ENCODE measurements at regions not wholly inside any gene's neighbourhood (a gene's known extent, or its start where the extent isn't known, plus 50 kb on each side); places are given as distances from the start of the nearest gene placed in this dataset.

DNA sequence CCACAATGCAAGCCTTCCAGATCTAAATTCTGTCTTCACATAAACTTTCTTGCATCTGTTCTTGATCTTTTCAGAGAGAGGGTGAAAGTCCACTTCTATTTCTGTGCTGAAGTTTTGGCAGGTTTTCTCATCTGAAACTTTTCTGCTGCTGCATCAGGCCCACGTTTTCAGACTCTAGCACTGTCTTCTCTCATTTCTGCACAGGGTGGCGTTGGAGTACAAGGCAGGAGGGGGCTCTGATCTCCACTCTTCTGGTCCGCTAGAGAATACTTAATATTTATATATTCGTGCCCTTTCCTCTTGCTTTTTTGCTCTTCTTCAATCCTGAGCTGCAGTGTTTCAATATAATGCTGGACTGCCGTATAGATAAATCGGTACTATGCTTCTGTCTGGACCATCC is 204.0 kb upstream of the PRDM9 start:
- H3K9me3 ChIP-seq (ENCODE audit: control insufficient read depth, low read length) = no peaks in the 10 kb centered on the region
- DNase-seq = no peak
- H3K79me1 ChIP-seq (replicated peaks; ENCODE audit: low read length, poor library complexity, severe bottlenecking) = no peaks in the 10 kb centered on the region
- no peak overlapping the region for H2BK5ac ChIP-seq (ENCODE audit: low read depth, low read length, poor library complexity, severe bottlenecking)
- H3K27ac ChIP-seq (ENCODE audit: low read length, poor library complexity, severe bottlenecking) = no peak overlapping the region
- H4K8ac ChIP-seq (ENCODE audit: low read length) = no peak overlapping the region
- no peak overlapping the region for H3K4me3 ChIP-seq (ENCODE audit: insufficient read depth in 1 of 2, low read depth in 1 of 2, low read length in 2 of 2)
- H3K4ac ChIP-seq (ENCODE audit: low read depth in 1 of 2, low read length in 2 of 2) = no peak overlapping the region
- no peaks in the 10 kb centered on the region for H3K27me3 ChIP-seq (ENCODE audit: control insufficient read depth in 1 of 2, insufficient read depth in 1 of 2, low read length in 2 of 2)
- H3K4me1 ChIP-seq (ENCODE audit: control insufficient read depth, insufficient read depth, low read depth, low read length) = no peaks in the 10 kb centered on the region
- no peak overlapping the region for H3K23ac ChIP-seq (ENCODE audit: low read length in 2 of 2)
- no peak overlapping the region for H2AK5ac ChIP-seq (ENCODE audit: low read length, severe bottlenecking)
- no peak overlapping the region for H4K91ac ChIP-seq (ENCODE audit: low read length)
- no peak overlapping the region for H2BK12ac ChIP-seq (ENCODE audit: low read length in 2 of 2)
- H3K9ac ChIP-seq (ENCODE audit: low read length) = no peak overlapping the region
- no peak overlapping the region for H3K4me2 ChIP-seq (ENCODE audit: low read length, poor library complexity, severe bottlenecking)
- 85% methylated on average over 6 of the region's 6 CpGs for WGBS
- H2AFZ ChIP-seq (ENCODE audit: low read depth, low read length) = no peak overlapping the region
- H2BK15ac ChIP-seq (ENCODE audit: low read depth, poor library complexity, severe bottlenecking) = no peak overlapping the region
- no peaks in the 10 kb centered on the region for H3K36me3 ChIP-seq (ENCODE audit: control insufficient read depth in 1 of 2, insufficient read depth in 2 of 2, low read depth in 1 of 2, low read length in 2 of 2)
- H2BK120ac ChIP-seq (ENCODE audit: low read depth, low read length) = no peak overlapping the region
- H3K14ac ChIP-seq (ENCODE audit: low read length in 2 of 2) = no peak overlapping the region
- H3K18ac ChIP-seq (ENCODE audit: low read depth in 1 of 2, low read length in 2 of 2) = no peak overlapping the region

DNA sequence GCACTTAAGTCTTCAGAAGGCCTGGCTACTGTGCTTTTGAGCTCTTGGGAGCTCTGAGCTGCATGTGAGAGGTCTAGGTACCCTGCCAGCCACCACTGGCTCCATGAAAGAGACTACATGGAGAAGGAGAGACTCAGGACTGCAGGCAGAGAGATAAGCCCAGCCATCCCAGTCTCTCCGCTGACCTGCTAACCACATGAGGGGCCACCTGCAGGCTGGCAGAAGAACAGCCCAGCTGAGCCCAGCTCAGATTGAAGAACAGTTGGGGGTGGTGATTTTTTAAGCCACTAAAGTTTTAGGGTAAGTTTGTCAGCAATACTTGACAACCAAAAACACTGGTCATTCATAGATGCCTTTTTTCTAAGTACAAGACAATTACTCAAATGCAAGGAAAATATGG is 205.0 kb upstream of the PRDM9 start:
- H3K27me3 ChIP-seq (ENCODE audit: control insufficient read depth in 1 of 2, insufficient read depth in 1 of 2, low read length in 2 of 2) = no peaks in the 10 kb centered on the region
- H2AFZ ChIP-seq (ENCODE audit: low read depth, low read length) = no peak overlapping the region
- no peak overlapping the region for H3K9ac ChIP-seq (ENCODE audit: low read length)
- H2AK5ac ChIP-seq (ENCODE audit: low read length, severe bottlenecking) = no peak overlapping the region
- H2BK5ac ChIP-seq (ENCODE audit: low read depth, low read length, poor library complexity, severe bottlenecking) = no peak overlapping the region
- H3K4ac ChIP-seq (ENCODE audit: low read depth in 1 of 2, low read length in 2 of 2) = no peak overlapping the region
- WGBS = 91% methylated on average over 1 of the region's 1 CpG
- H3K27ac ChIP-seq (ENCODE audit: low read length, poor library complexity, severe bottlenecking) = no peak overlapping the region
- no peak overlapping the region for H4K91ac ChIP-seq (ENCODE audit: low read length)
- H3K36me3 ChIP-seq (ENCODE audit: control insufficient read depth in 1 of 2, insufficient read depth in 2 of 2, low read depth in 1 of 2, low read length in 2 of 2) = no peaks in the 10 kb centered on the region
- no peak for DNase-seq
- H3K9me3 ChIP-seq (ENCODE audit: control insufficient read depth, low read length) = no peaks in the 10 kb centered on the region
- no peak overlapping the region for H3K23ac ChIP-seq (ENCODE audit: low read length in 2 of 2)
- no peak overlapping the region for H3K18ac ChIP-seq (ENCODE audit: low read depth in 1 of 2, low read length in 2 of 2)
- H3K14ac ChIP-seq (ENCODE audit: low read length in 2 of 2) = no peak overlapping the region
- H3K79me1 ChIP-seq (replicated peaks; ENCODE audit: low read length, poor library complexity, severe bottlenecking) = no peaks in the 10 kb centered on the region
- H2BK15ac ChIP-seq (ENCODE audit: low read depth, poor library complexity, severe bottlenecking) = no peak overlapping the region
- no peak overlapping the region for H3K4me3 ChIP-seq (ENCODE audit: insufficient read depth in 1 of 2, low read depth in 1 of 2, low read length in 2 of 2)
- H4K8ac ChIP-seq (ENCODE audit: low read length) = no peak overlapping the region
- H2BK12ac ChIP-seq (ENCODE audit: low read length in 2 of 2) = no peak overlapping the region
- H2BK120ac ChIP-seq (ENCODE audit: low read depth, low read length) = no peak overlapping the region
- H3K4me2 ChIP-seq (ENCODE audit: low read length, poor library complexity, severe bottlenecking) = no peak overlapping the region
- H3K4me1 ChIP-seq (ENCODE audit: control insufficient read depth, insufficient read depth, low read depth, low read length) = no peaks in the 10 kb centered on the region

- no peak overlapping the region for H2BK12ac ChIP-seq (ENCODE audit: low read length in 2 of 2)
- no peaks in the 10 kb centered on the region for H3K79me1 ChIP-seq (replicated peaks; ENCODE audit: low read length, poor library complexity, severe bottlenecking)
- no peak for DNase-seq
- no peak overlapping the region for H2BK120ac ChIP-seq (ENCODE audit: low read depth, low read length)
- WGBS = 70% methylated on average over 2 of the region's 2 CpGs
- no peak overlapping the region for H3K4me3 ChIP-seq (ENCODE audit: insufficient read depth in 1 of 2, low read depth in 1 of 2, low read length in 2 of 2)
- no peak overlapping the region for H2BK5ac ChIP-seq (ENCODE audit: low read depth, low read length, poor library complexity, severe bottlenecking)
- no peaks in the 10 kb centered on the region for H3K36me3 ChIP-seq (ENCODE audit: control insufficient read depth in 1 of 2, insufficient read depth in 2 of 2, low read depth in 1 of 2, low read length in 2 of 2)
- no peak overlapping the region for H3K18ac ChIP-seq (ENCODE audit: low read depth in 1 of 2, low read length in 2 of 2)
- no peak overlapping the region for H4K91ac ChIP-seq (ENCODE audit: low read length)
- no peak overlapping the region for H2AK5ac ChIP-seq (ENCODE audit: low read length, severe bottlenecking)
- H4K8ac ChIP-seq (ENCODE audit: low read length) = no peak overlapping the region
- no peak overlapping the region for H3K14ac ChIP-seq (ENCODE audit: low read length in 2 of 2)
- no peak overlapping the region for H3K4ac ChIP-seq (ENCODE audit: low read depth in 1 of 2, low read length in 2 of 2)
- H3K4me2 ChIP-seq (ENCODE audit: low read length, poor library complexity, severe bottlenecking) = no peak overlapping the region
- H3K23ac ChIP-seq (ENCODE audit: low read length in 2 of 2) = no peak overlapping the region
- no peak overlapping the region for H2AFZ ChIP-seq (ENCODE audit: low read depth, low read length)
- no peak overlapping the region for H3K27ac ChIP-seq (ENCODE audit: low read length, poor library complexity, severe bottlenecking)
- no peak overlapping the region for H2BK15ac ChIP-seq (ENCODE audit: low read depth, poor library complexity, severe bottlenecking)
- H3K4me1 ChIP-seq (ENCODE audit: control insufficient read depth, insufficient read depth, low read depth, low read length) = no peaks in the 10 kb centered on the region
- H3K27me3 ChIP-seq (ENCODE audit: control insufficient read depth in 1 of 2, insufficient read depth in 1 of 2, low read length in 2 of 2) = no peaks in the 10 kb centered on the region
- no peak overlapping the region for H3K9ac ChIP-seq (ENCODE audit: low read length)
- no peaks in the 10 kb centered on the region for H3K9me3 ChIP-seq (ENCODE audit: control insufficient read depth, low read length)
These were observed 218.2 kb upstream of the PRDM9 start for GRCh38 chr5:23289162-23289561.

DNA sequence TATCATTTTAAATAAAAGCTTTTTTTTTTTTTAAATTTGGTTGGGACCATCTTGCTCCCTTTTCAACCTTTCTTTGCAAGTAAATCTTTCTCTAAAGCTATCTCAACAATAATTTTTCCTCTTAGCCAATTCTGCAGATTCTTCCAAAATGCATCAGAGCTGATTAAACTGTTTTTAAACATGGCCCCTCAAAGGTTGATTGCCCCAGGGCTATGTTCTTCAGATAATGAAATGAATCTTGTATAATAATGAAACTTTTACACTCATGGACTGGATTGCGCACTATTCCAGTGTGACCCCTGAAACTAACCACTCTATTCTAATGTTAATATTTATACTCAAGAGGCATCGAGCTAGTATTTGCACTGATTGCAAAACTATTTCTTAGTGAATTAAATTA is 222.8 kb upstream of the PRDM9 start:
- H3K4me3 ChIP-seq (ENCODE audit: insufficient read depth in 1 of 2, low read depth in 1 of 2, low read length in 2 of 2) = no peak overlapping the region
- H2AK5ac ChIP-seq (ENCODE audit: low read length, severe bottlenecking) = no peak overlapping the region
- no peak overlapping the region for H4K8ac ChIP-seq (ENCODE audit: low read length)
- no peak overlapping the region for H2BK5ac ChIP-seq (ENCODE audit: low read depth, low read length, poor library complexity, severe bottlenecking)
- no peaks in the 10 kb centered on the region for H3K9me3 ChIP-seq (ENCODE audit: control insufficient read depth, low read length)
- H4K91ac ChIP-seq (ENCODE audit: low read length) = no peak overlapping the region
- no peaks in the 10 kb centered on the region for H3K27me3 ChIP-seq (ENCODE audit: control insufficient read depth in 1 of 2, insufficient read depth in 1 of 2, low read length in 2 of 2)
- no peak overlapping the region for H2AFZ ChIP-seq (ENCODE audit: low read depth, low read length)
- no peak overlapping the region for H3K4ac ChIP-seq (ENCODE audit: low read depth in 1 of 2, low read length in 2 of 2)
- no peaks in the 10 kb centered on the region for H3K79me1 ChIP-seq (replicated peaks; ENCODE audit: low read length, poor library complexity, severe bottlenecking)
- no peak overlapping the region for H2BK15ac ChIP-seq (ENCODE audit: low read depth, poor library complexity, severe bottlenecking)
- no peak overlapping the region for H3K23ac ChIP-seq (ENCODE audit: low read length in 2 of 2)
- H2BK120ac ChIP-seq (ENCODE audit: low read depth, low read length) = no peak overlapping the region
- no peak overlapping the region for H2BK12ac ChIP-seq (ENCODE audit: low read length in 2 of 2)
- no peak overlapping the region for H3K4me2 ChIP-seq (ENCODE audit: low read length, poor library complexity, severe bottlenecking)
- no peak overlapping the region for H3K9ac ChIP-seq (ENCODE audit: low read length)
- no peak overlapping the region for H3K18ac ChIP-seq (ENCODE audit: low read depth in 1 of 2, low read length in 2 of 2)
- H3K4me1 ChIP-seq (ENCODE audit: control insufficient read depth, insufficient read depth, low read depth, low read length) = no peaks in the 10 kb centered on the region
- DNase-seq = no peak
- H3K36me3 ChIP-seq (ENCODE audit: control insufficient read depth in 1 of 2, insufficient read depth in 2 of 2, low read depth in 1 of 2, low read length in 2 of 2) = no peaks in the 10 kb centered on the region
- WGBS = no CpG with 5 or more reads among the region's 2 CpGs
- H3K27ac ChIP-seq (ENCODE audit: low read length, poor library complexity, severe bottlenecking) = no peak overlapping the region
- no peak overlapping the region for H3K14ac ChIP-seq (ENCODE audit: low read length in 2 of 2)

Data from mesenchymal stem cell (in vitro differentiated cells and primary cell).